ENCODE measurements at regions not wholly inside any gene's neighbourhood (a gene's known extent, or its start where the extent isn't known, plus 50 kb on each side); places are given as distances from the start of the nearest gene placed in this dataset.
"Not testable (repeated sequence)": the region's sequence is repeated elsewhere in the genome, so short reads cannot be mapped to it uniquely, and the experiment has no call there.

GRCh38 chr21:17738176-17738953 is 80.8 kb downstream of the C21orf91 start:
- DNase-seq (ENCODE audit: low read depth) = no peak

GRCh38 chr21:17736072-17736471 is 83.1 kb downstream of the C21orf91 start:
- DNase-seq (ENCODE audit: low read depth) = no peak

GRCh38 chr21:17733209-17733608 is 85.9 kb downstream of the C21orf91 start:
- DNase-seq (ENCODE audit: low read depth) = no peak

- no peak for DNase-seq (ENCODE audit: low read depth)
Measured at GRCh38 chr21:17732306-17732705, 86.8 kb downstream of the C21orf91 start.

- DNase-seq (ENCODE audit: low read depth) = no peak
Measured at GRCh38 chr21:17731554-17731953, 87.6 kb downstream of the C21orf91 start.

- no peak for DNase-seq (ENCODE audit: low read depth)
Measured at GRCh38 chr21:17730782-17731181, 88.4 kb downstream of the C21orf91 start.

GRCh38 chr21:17729455-17729854 is 89.7 kb downstream of the C21orf91 start:
- no peak for DNase-seq (ENCODE audit: low read depth)

- no peak for DNase-seq (ENCODE audit: low read depth)
Measured at GRCh38 chr21:17727361-17727760, 91.8 kb downstream of the C21orf91 start.

- DNase-seq (ENCODE audit: low read depth) = no peak
Measured at GRCh38 chr21:17726047-17726829, 92.9 kb downstream of the C21orf91 start.

GRCh38 chr21:17725339-17725738 is 93.8 kb downstream of the C21orf91 start:
- no peak for DNase-seq (ENCODE audit: low read depth)

GRCh38 chr21:17712887-17713286 is 100.2 kb upstream of the BTG3 start:
- DNase-seq (ENCODE audit: low read depth) = no peak

- no peak for DNase-seq (ENCODE audit: low read depth)
Measured at GRCh38 chr21:17711896-17712295, 99.2 kb upstream of the BTG3 start.

GRCh38 chr21:17709266-17709611 is 96.5 kb upstream of the BTG3 start:
- DNase-seq (ENCODE audit: low read depth) = no peak

GRCh38 chr21:17708522-17709265 is 96.0 kb upstream of the BTG3 start:
- no peak for DNase-seq (ENCODE audit: low read depth)

GRCh38 chr21:17699524-17700189 is 87.0 kb upstream of the BTG3 start:
- no peak for DNase-seq (ENCODE audit: low read depth)

- DNase-seq (ENCODE audit: low read depth) = no peak
Measured at GRCh38 chr21:17697473-17697872, 84.8 kb upstream of the BTG3 start.

- DNase-seq (ENCODE audit: low read depth) = not testable (repeated sequence)
Measured at GRCh38 chr21:17694416-17694815, 81.7 kb upstream of the BTG3 start.

GRCh38 chr21:17693801-17694200 is 81.1 kb upstream of the BTG3 start:
- no peak for DNase-seq (ENCODE audit: low read depth)

GRCh38 chr21:17690078-17690494 is 77.4 kb upstream of the BTG3 start:
- no peak for DNase-seq (ENCODE audit: low read depth)

- no peak for DNase-seq (ENCODE audit: low read depth)
Measured at GRCh38 chr21:17688912-17689874, 76.5 kb upstream of the BTG3 start.

GRCh38 chr21:17682924-17683323 is 70.2 kb upstream of the BTG3 start:
- no peak for DNase-seq (ENCODE audit: low read depth)
